ENCODE measurements at regions not wholly inside any gene's neighbourhood (a gene's known extent, or its start where the extent isn't known, plus 50 kb on each side); places are given as distances from the start of the nearest gene placed in this dataset.

DNA sequence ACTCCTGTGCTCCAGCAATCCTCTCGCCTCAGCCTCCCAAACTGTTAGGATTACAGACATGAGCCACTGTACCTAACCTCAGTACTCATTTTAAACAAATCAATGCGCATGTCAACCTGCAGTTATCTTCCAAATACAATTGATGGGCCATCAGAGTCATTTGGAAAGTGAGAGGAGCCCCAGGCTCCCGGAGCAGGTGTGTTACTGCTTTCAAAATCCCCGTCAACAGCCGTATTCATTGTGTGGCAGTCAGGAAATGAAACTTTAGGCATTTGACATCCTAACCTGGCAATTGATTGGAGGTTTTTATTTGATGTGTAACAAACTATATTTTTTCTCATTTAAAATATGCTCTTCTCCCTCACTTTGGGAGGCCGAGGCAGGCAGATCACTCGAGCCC is 623.6 kb upstream of the TENM3 start:
- Histone ChIP-seq H3K9me3 (no peaks in the 10 kb centered on the region), H3K4me3 (no peak overlapping the region), H3K27me3 (no peaks in the 10 kb centered on the region), H3K27ac (replicated peaks in 1 of 4) (no peak overlapping the region), H3K36me3 (no peaks in the 10 kb centered on the region), H3K4me1 (no peaks in the 10 kb centered on the region)
- no peak for TF ChIP-seq EP300 (IDR thresholded peaks at IDR 0.05)
- no peak for TF ChIP-seq POLR2A (IDR thresholded peaks at IDR 0.05; ENCODE audit: low read depth)
- TF ChIP-seq POLR2AphosphoS5 (IDR thresholded peaks at IDR 0.05): no peak
- TF ChIP-seq CTCF (IDR thresholded peaks at IDR 0.05): no peak
- no peak for DNase-seq (ENCODE audit: extremely low spot score)
- intact Hi-C loops (cut with DNase I): no loop called here
- 92% methylated on average over 7 of the region's 7 CpGs for WGBS

DNA sequence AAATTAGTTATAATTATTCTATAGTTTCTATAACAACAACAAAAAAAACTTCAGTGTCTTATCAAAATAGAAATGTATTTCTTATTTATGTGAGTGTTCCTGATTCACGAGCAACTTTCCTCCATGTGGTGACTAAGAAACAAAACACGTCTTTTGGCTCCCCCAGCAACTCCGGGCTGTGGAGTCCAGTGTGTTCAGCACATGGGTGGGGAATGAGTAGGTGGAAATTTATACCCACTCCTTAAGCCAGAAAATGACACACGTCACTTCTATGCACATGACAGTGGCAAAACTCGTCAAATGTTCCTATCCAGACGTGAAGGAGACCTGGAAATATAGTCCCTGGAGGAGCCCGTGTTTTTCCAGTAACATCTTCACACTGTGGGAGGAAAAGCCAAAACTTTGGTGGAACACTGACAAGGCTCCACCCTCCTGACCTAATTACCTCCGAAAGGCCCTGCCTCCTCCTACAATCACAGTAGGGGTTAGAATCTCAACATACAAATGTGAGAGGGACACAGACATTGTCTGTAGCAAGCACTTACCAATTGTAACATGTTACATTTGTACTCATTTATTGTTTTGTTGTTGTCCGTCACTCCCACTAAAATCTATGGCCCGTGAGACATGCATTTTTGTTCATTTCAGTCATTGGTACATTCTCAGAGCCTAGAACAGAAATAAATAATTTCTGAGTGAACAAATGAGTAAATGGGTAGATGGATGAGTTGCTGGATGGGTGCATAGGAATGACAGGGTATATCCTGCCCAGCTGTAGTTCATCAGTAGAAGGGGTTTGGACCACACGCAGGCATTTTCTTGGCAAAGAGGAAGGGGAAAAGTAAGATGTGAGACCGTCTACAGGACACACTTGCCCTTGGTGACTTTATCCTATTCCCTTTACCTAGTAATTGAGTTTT is 605.8 kb upstream of the TENM3 start:
- no peaks in the 10 kb centered on the region for H3K27me3 ChIP-seq
- no peaks in the 10 kb centered on the region for H3K4me1 ChIP-seq
- intact Hi-C loops (cut with DNase I): no loop called here
- H3K9me3 ChIP-seq: peaks cover 0 to 6% (median 0%) of the 10 kb centered on the region in 4 donors
- TF ChIP-seq POLR2A (IDR thresholded peaks at IDR 0.05; ENCODE audit: low read depth) (no peak), EP300 (IDR thresholded peaks at IDR 0.05) (no peak)
- WGBS: 74% methylated on average over 12 of the region's 12 CpGs
- DNase-seq (ENCODE audit: extremely low spot score): no peak
- H3K36me3 ChIP-seq: no peaks in the 10 kb centered on the region
- H3K27ac ChIP-seq (replicated peaks in 1 of 4): no peak overlapping the region
- no peak overlapping the region for H3K4me3 ChIP-seq

GRCh38 chr4:181643466-181643865 is 599.7 kb upstream of the TENM3 start:
- Histone ChIP-seq H3K27me3 (peaks cover 0 to 6% (median 0%) of the 10 kb centered on the region in 4 donors), H3K36me3 (no peaks in the 10 kb centered on the region), H3K9me3 (peaks cover 0 to 13% (median 0%) of the 10 kb centered on the region in 4 donors), H3K27ac (replicated peaks in 1 of 4) (no peak overlapping the region), H3K4me1 (no peaks in the 10 kb centered on the region), H3K4me3 (no peak overlapping the region)
- TF ChIP-seq EP300 (IDR thresholded peaks at IDR 0.05) (no peak), POLR2A (IDR thresholded peaks at IDR 0.05; ENCODE audit: low read depth) (no peak), CTCF (IDR thresholded peaks at IDR 0.05) (no peak), POLR2AphosphoS5 (IDR thresholded peaks at IDR 0.05) (no peak)
- no peak for DNase-seq (ENCODE audit: extremely low spot score)
- intact Hi-C loops (cut with DNase I): no loop called here
- WGBS: 90% methylated on average over 2 of the region's 2 CpGs

GRCh38 chr4:181645489-181645888 is 597.7 kb upstream of the TENM3 start:
- TF ChIP-seq EP300 (IDR thresholded peaks at IDR 0.05): no peak
- no peak for TF ChIP-seq POLR2A (IDR thresholded peaks at IDR 0.05; ENCODE audit: low read depth)
- TF ChIP-seq CTCF (IDR thresholded peaks at IDR 0.05): no peak
- no peak for TF ChIP-seq POLR2AphosphoS5 (IDR thresholded peaks at IDR 0.05)
- Histone ChIP-seq H3K4me3 (no peak overlapping the region), H3K9me3 (peaks cover 0 to 13% (median 0%) of the 10 kb centered on the region in 4 donors), H3K27me3 (peaks cover 0 to 6% (median 0%) of the 10 kb centered on the region in 4 donors), H3K4me1 (no peaks in the 10 kb centered on the region), H3K36me3 (no peaks in the 10 kb centered on the region), H3K27ac (replicated peaks in 1 of 4) (no peak overlapping the region)
- no peak for DNase-seq (ENCODE audit: extremely low spot score)
- WGBS: 29% methylated on average over 2 of the region's 2 CpGs
- intact Hi-C loops (cut with DNase I): no loop called here

GRCh38 chr4:181646864-181647263 is 596.3 kb upstream of the TENM3 start:
- H3K4me1 ChIP-seq: no peaks in the 10 kb centered on the region
- WGBS: 76% methylated on average over 6 of the region's 6 CpGs
- no peaks in the 10 kb centered on the region for H3K36me3 ChIP-seq
- DNase-seq (ENCODE audit: extremely low spot score): no peak
- intact Hi-C loops (cut with DNase I): no loop called here
- H3K9me3 ChIP-seq: peaks cover 0 to 13% (median 0%) of the 10 kb centered on the region in 4 donors
- peaks cover 0 to 6% (median 0%) of the 10 kb centered on the region in 4 donors for H3K27me3 ChIP-seq
- TF ChIP-seq POLR2A (IDR thresholded peaks at IDR 0.05; ENCODE audit: low read depth) (no peak), POLR2AphosphoS5 (IDR thresholded peaks at IDR 0.05) (no peak), CTCF (IDR thresholded peaks at IDR 0.05) (no peak), EP300 (IDR thresholded peaks at IDR 0.05) (no peak)
- H3K27ac ChIP-seq (replicated peaks in 1 of 4): no peak overlapping the region
- no peak overlapping the region for H3K4me3 ChIP-seq

Measured in esophagus muscularis mucosa (tissue), 4 donors.